Right lobe of liver (tissue), 6 donors: ENCODE measurements at regions not wholly inside any gene's neighbourhood (a gene's known extent, or its start where the extent isn't known, plus 50 kb on each side); places are given as distances from the start of the nearest gene placed in this dataset.

ENCODE experiments used
- ATAC-seq, 4 donors: fragments of 200-7000 bp; cut with Tn5 transposase; one replicate each; pipeline ENCODE4 v1.9.1; 2020; ENCODE audit warnings: mild to moderate bottlenecking in 4 of 4, moderate library complexity in 4 of 4
- DNase-seq, 3 donors: peaks; one replicate each; pipeline ENCODE4 v3.0.0-alpha.2; 2020
- H3K27ac ChIP-seq, 3 donors: fragments of 200-600 bp; one replicate each; pipeline ENCODE4 v1.8.0; 2022
- H3K27me3 ChIP-seq, 2 donors: fragments of 200-600 bp; one replicate each; pipeline ENCODE4 v1.8.0; 2022
- H3K36me3 ChIP-seq, 4 donors: fragments of 200-600 bp; sonication (generic) in 1 of 4; one replicate each; pipeline versions ENCODE4 v1.5.1 to v1.8.0; 2017 to 2022; ENCODE audit warnings: control low read depth in 1 of 4
- H3K4me1 ChIP-seq, 4 donors: fragments of 200-600 bp; sonication (generic) in 1 of 4; one replicate each; pipeline versions ENCODE4 v1.5.1 to v1.8.0; 2017 to 2022; ENCODE audit warnings: control low read depth in 1 of 4
- H3K4me3 ChIP-seq, 3 donors: fragments of 200-600 bp; one replicate each; pipeline ENCODE4 v1.8.0; 2022
- H3K9me3 ChIP-seq, 4 donors: fragments of 200-600 bp; sonication (generic) in 1 of 4; one replicate each; pipeline versions ENCODE4 v1.5.1 to v1.8.0; 2017 to 2022; ENCODE audit warnings: control low read depth in 1 of 4
- CTCF ChIP-seq, 4 donors: fragments of 200-600 bp in 3 of 4; fragments of 450-650 bp in 1 of 4; IDR thresholded peaks; one replicate each; pipeline versions ENCODE4 v1.5.1 to v1.8.0; 2016 to 2022; ENCODE audit warnings: antibody characterized with exemption in 4 of 4, mild to moderate bottlenecking in 2 of 4
- POLR2A ChIP-seq: fragments of 450-650 bp; IDR thresholded peaks from one replicate; pipeline ENCODE4 v1.6.1; 2017; ENCODE audit warnings: antibody characterized with exemption, mild to moderate bottlenecking
- WGBS: methylation state at CpG from one replicate; pipeline ENCODE4 v1.1.6; 2018; ENCODE audit warnings: low coverage, low lambda C conversion rate; ENCODE audit not compliant: insufficient coverage; ENCODE audit errors: missing lambda C conversion rate; 5-methylcytosine and 5-hydroxymethylcytosine counted together
- intact Hi-C, 2 donors: fragments of 100-400 bp; cut with DNase I; formaldehyde crosslinking; loops; one replicate each; pipeline versions ENCODE4 v1.11.2 to v1.14.1; 2022
- donor health status: DM: no; HTN: yes; CAD: no.
- donor health status: DM: no; HTN: no; CAD: no.
- donor health status: DM: no; HTN: no; CAD: no.
- donor health status: DM: no; HTN: yes; CAD: no.
- donor health status: DM: no; HTN: yes; CAD: no.

GRCh38 chrX:6377103-6377764 is 148.6 kb upstream of the NLGN4X start:
- ATAC-seq: no peak
- Histone ChIP-seq H3K27ac (no peak overlapping the region), H3K9me3 (no peaks in the 10 kb centered on the region), H3K36me3 (no peaks in the 10 kb centered on the region), H3K4me3 (no peak overlapping the region), H3K27me3 (no peaks in the 10 kb centered on the region), H3K4me1 (peaks cover 0 to 5% (median 0%) of the 10 kb centered on the region in 4 donors)
- 41% methylated on average over 3 of the region's 3 CpGs for WGBS
- DNase-seq: no peak
- TF ChIP-seq POLR2A (no peak), CTCF (IDR thresholded peaks at IDR 0.05) (no peak)
- intact Hi-C loops: no loop called here

GRCh38 chrX:6374556-6374955 is 145.9 kb upstream of the NLGN4X start:
- DNase-seq: no peak
- intact Hi-C loops: no loop called here
- ATAC-seq: no peak
- WGBS: 50% methylated on average over 10 of the region's 10 CpGs
- Histone ChIP-seq H3K9me3 (no peaks in the 10 kb centered on the region), H3K4me3 (no peak overlapping the region), H3K27ac (no peak overlapping the region), H3K36me3 (no peaks in the 10 kb centered on the region), H3K27me3 (no peaks in the 10 kb centered on the region), H3K4me1 (no peaks in the 10 kb centered on the region)
- no peak for TF ChIP-seq POLR2A
- TF ChIP-seq CTCF (IDR thresholded peaks at IDR 0.05): no peak

GRCh38 chrX:6372981-6373380 is 144.3 kb upstream of the NLGN4X start:
- intact Hi-C loops: no loop called here
- DNase-seq (no peak), ATAC-seq (no peak)
- no peak for TF ChIP-seq POLR2A
- TF ChIP-seq CTCF (IDR thresholded peaks at IDR 0.05): no peak
- H3K36me3 ChIP-seq: no peaks in the 10 kb centered on the region
- no peak overlapping the region for H3K4me3 ChIP-seq
- H3K27ac ChIP-seq: no peak overlapping the region
- 40% methylated on average over 1 of the region's 1 CpG for WGBS
- no peaks in the 10 kb centered on the region for H3K9me3 ChIP-seq
- no peaks in the 10 kb centered on the region for H3K27me3 ChIP-seq
- H3K4me1 ChIP-seq: no peaks in the 10 kb centered on the region

- DNase-seq (no peak), ATAC-seq (no peak)
- Histone ChIP-seq H3K4me1 (no peaks in the 10 kb centered on the region), H3K27ac (no peak overlapping the region), H3K36me3 (no peaks in the 10 kb centered on the region), H3K27me3 (no peaks in the 10 kb centered on the region), H3K9me3 (no peaks in the 10 kb centered on the region), H3K4me3 (no peak overlapping the region)
- WGBS: no CpG with 5 or more reads among the region's 3 CpGs
- TF ChIP-seq CTCF (IDR thresholded peaks at IDR 0.05): no peak
- TF ChIP-seq POLR2A: no peak
- intact Hi-C loops: no loop called here
Observed at GRCh38 chrX:6371353-6371752, 142.7 kb upstream of the NLGN4X start.

- no peak overlapping the region for H3K4me3 ChIP-seq
- H3K9me3 ChIP-seq: no peaks in the 10 kb centered on the region
- TF ChIP-seq POLR2A (no peak), CTCF (IDR thresholded peaks at IDR 0.05) (peak in 2 of 4 donors; percentile 15 to 16)
- no peaks in the 10 kb centered on the region for H3K27me3 ChIP-seq
- intact Hi-C loops: no loop called here
- H3K27ac ChIP-seq: no peak overlapping the region
- ATAC-seq: no peak
- H3K36me3 ChIP-seq: no peaks in the 10 kb centered on the region
- no peaks in the 10 kb centered on the region for H3K4me1 ChIP-seq
- 43% methylated on average over 4 of the region's 4 CpGs for WGBS
- no peak for DNase-seq
Observed at GRCh38 chrX:6363188-6363587, 134.5 kb upstream of the NLGN4X start.
